ENCODE measurements at regions not wholly inside any gene's neighbourhood (a gene's known extent, or its start where the extent isn't known, plus 50 kb on each side); places are given as distances from the start of the nearest gene placed in this dataset.

GRCh38 chr16:85550422-85550864 is 62.7 kb upstream of the GSE1 start:
- intact Hi-C loops (cut with DNase I): no loop called here
- H3K9me3 ChIP-seq: no peaks in the 10 kb centered on the region
- no peaks in the 10 kb centered on the region for H3K36me3 ChIP-seq (replicated peaks in 1 of 2; ENCODE audit: insufficient read depth in 1 of 2, low read depth in 2 of 2)
- H3K4me3 ChIP-seq: no peak overlapping the region
- no peak overlapping the region for H3K27ac ChIP-seq
- WGBS, 2 donors: 73 to 79% methylated on average over 4 to 14 of the region's 14 CpGs
- TF ChIP-seq CTCF (IDR thresholded peaks at IDR 0.05): no peak
- no peak for TF ChIP-seq POLR2A (IDR thresholded peaks at IDR 0.05)
- ATAC-seq: no peak
- no peaks in the 10 kb centered on the region for H3K27me3 ChIP-seq
- peaks cover 16% of the 10 kb centered on the region for H3K4me1 ChIP-seq
- no peak for DNase-seq

- no peak for ATAC-seq
- 81 to 82% methylated on average over 23 to 24 of the region's 25 CpGs for WGBS, 2 donors
- H3K4me3 ChIP-seq: no peak overlapping the region
Measured at GRCh38 chr16:85550953-85551924, 61.9 kb upstream of the GSE1 start.

GRCh38 chr16:85552980-85553435 is 60.1 kb upstream of the GSE1 start:
- no peaks in the 10 kb centered on the region for H3K9me3 ChIP-seq
- DNase-seq: no peak
- no peak for ATAC-seq
- peak overlapping the region; percentile 74 to 97 (median 96) for H3K27ac ChIP-seq
- H3K4me3 ChIP-seq: peak overlapping the region in 1 of 2 donors; percentile 36
- 2 to 7% methylated on average over 9 to 41 of the region's 43 CpGs for WGBS, 2 donors
- intact Hi-C loops (cut with DNase I): no loop called here
- H3K4me1 ChIP-seq: peaks cover 28% of the 10 kb centered on the region
- no peaks in the 10 kb centered on the region for H3K36me3 ChIP-seq (replicated peaks in 1 of 2; ENCODE audit: insufficient read depth in 1 of 2, low read depth in 2 of 2)
- TF ChIP-seq CTCF (IDR thresholded peaks at IDR 0.05) (no peak), POLR2A (IDR thresholded peaks at IDR 0.05) (no peak)
- H3K27me3 ChIP-seq: no peaks in the 10 kb centered on the region

More at GRCh38 chr16:85550953-85551924, 61.9 kb upstream of the GSE1 start:
- no peak for DNase-seq
- no peak for TF ChIP-seq CTCF (IDR thresholded peaks at IDR 0.05)
- no peak for TF ChIP-seq POLR2A (IDR thresholded peaks at IDR 0.05)
- Histone ChIP-seq H3K9me3 (no peaks in the 10 kb centered on the region), H3K4me1 (peaks cover 16% of the 10 kb centered on the region), H3K27me3 (no peaks in the 10 kb centered on the region), H3K27ac (no peak overlapping the region), H3K36me3 (replicated peaks in 1 of 2; ENCODE audit: insufficient read depth in 1 of 2, low read depth in 2 of 2) (no peaks in the 10 kb centered on the region)
- intact Hi-C loops (cut with DNase I): no loop called here

- Histone ChIP-seq H3K4me1 (peaks cover 34% of the 10 kb centered on the region), H3K4me3 (peak overlapping the region in 1 of 2 donors; percentile 36), H3K36me3 (replicated peaks in 1 of 2; ENCODE audit: insufficient read depth in 1 of 2, low read depth in 2 of 2) (no peaks in the 10 kb centered on the region), H3K27ac (peak overlapping the region; percentile 74 to 97 (median 96)), H3K27me3 (no peaks in the 10 kb centered on the region), H3K9me3 (no peaks in the 10 kb centered on the region)
- DNase-seq: peak; percentile 68 to 84 (median 76)
- WGBS, 2 donors: 0 to 3% methylated on average over 8 to 51 of the region's 57 CpGs
- intact Hi-C loops (cut with DNase I): no loop called here
- TF ChIP-seq CTCF (IDR thresholded peaks at IDR 0.05) (peak in 5 of 7 experiments; percentile 9 to 60 (median 15)), POLR2A (IDR thresholded peaks at IDR 0.05) (peak; percentile 4 to 36 (median 25))
- ATAC-seq: peak; percentile 49
Measured at GRCh38 chr16:85553436-85554113, 59.5 kb upstream of the GSE1 start.

Data from body of pancreas (tissue), 4 donors.